ENCODE measurements at regions not wholly inside any gene's neighbourhood (a gene's known extent, or its start where the extent isn't known, plus 50 kb on each side); places are given as distances from the start of the nearest gene placed in this dataset.

DNA sequence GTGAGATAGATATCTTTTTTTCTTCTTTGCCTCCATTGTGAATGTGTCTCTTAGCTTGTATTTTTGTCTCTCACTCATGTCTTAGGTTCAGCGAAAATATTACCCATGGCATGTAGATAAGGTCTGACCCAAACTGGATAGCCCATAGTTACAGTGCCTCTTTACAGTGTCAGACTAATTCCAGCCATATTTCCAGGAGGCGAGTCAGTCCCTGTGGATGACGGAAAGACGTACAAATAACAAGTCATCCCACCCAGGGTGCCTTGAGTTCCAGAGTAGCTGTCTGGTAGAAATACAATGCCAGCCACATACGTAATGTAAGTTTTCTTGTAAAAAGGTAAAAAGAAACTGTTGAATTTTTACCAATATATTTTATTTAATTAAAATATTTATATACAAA is 157.3 kb downstream of the ZNF281 start:
- Histone ChIP-seq H3K9ac (ENCODE audit: low read length in 2 of 2) (no peak overlapping the region), H3K4me1 (ENCODE audit: control insufficient read depth, insufficient read depth, low read length) (no peaks in the 10 kb centered on the region), H3K9me3 (ENCODE audit: control insufficient read depth in 2 of 2, low read length in 2 of 2) (no peaks in the 10 kb centered on the region), H3K27ac (ENCODE audit: low read length) (no peak overlapping the region), H3K27me3 (ENCODE audit: control insufficient read depth in 1 of 2, insufficient read depth in 2 of 2, low read length in 2 of 2) (no peaks in the 10 kb centered on the region), H3K4me3 (ENCODE audit: low read length in 2 of 2) (no peak overlapping the region), H3K36me3 (ENCODE audit: control insufficient read depth in 2 of 2, insufficient read depth in 2 of 2, low read length in 2 of 2) (no peaks in the 10 kb centered on the region)

DNA sequence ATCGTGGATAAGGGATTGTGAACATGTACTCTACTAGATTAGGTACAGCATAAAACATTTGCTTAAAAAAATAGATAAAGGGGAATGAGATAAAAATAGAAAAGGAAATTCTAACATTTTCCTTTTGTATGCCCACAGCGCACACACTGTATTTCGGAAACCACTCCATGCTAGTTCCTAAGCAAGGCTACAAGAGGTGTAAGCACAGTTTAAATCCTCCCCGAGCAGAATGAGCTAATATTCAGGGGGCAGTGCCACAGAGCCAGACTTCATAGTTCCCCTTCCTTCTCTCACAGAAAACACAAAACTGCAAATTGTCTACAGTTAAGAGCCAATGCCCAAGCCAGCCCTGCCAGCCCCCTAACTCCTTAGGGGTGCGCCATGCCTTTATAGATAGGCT is 159.4 kb downstream of the ZNF281 start:
- H3K9ac ChIP-seq (ENCODE audit: low read length in 2 of 2) = no peak overlapping the region
- no peak overlapping the region for H3K4me3 ChIP-seq (ENCODE audit: low read length in 2 of 2)
- H3K36me3 ChIP-seq (ENCODE audit: control insufficient read depth in 2 of 2, insufficient read depth in 2 of 2, low read length in 2 of 2) = no peaks in the 10 kb centered on the region
- H3K9me3 ChIP-seq (ENCODE audit: control insufficient read depth in 2 of 2, low read length in 2 of 2) = no peaks in the 10 kb centered on the region
- no peaks in the 10 kb centered on the region for H3K27me3 ChIP-seq (ENCODE audit: control insufficient read depth in 1 of 2, insufficient read depth in 2 of 2, low read length in 2 of 2)
- no peaks in the 10 kb centered on the region for H3K4me1 ChIP-seq (ENCODE audit: control insufficient read depth, insufficient read depth, low read length)
- no peak overlapping the region for H3K27ac ChIP-seq (ENCODE audit: low read length)

DNA sequence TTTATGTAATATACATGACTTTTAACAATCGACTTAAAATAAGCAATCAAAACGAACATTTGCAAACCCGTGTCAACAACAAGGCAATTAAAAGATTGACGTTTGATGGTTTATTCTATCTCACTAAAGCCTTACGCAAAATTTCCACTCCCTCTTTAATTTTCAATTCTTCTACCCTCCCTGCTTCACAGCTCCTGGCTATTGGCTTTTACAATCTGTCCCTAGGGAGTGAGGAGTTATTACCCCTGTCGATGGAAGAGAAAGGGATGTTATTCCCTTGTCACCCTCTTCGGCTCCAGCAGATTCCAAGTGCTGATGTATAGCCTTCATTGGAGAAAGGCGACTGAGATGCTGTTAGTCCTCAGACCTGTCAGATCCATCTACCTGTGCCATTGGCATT is 161.3 kb downstream of the ZNF281 start:
- Histone ChIP-seq H3K27ac (ENCODE audit: low read length) (no peak overlapping the region), H3K9ac (ENCODE audit: low read length in 2 of 2) (no peak overlapping the region), H3K36me3 (ENCODE audit: control insufficient read depth in 2 of 2, insufficient read depth in 2 of 2, low read length in 2 of 2) (no peaks in the 10 kb centered on the region), H3K4me3 (ENCODE audit: low read length in 2 of 2) (no peak overlapping the region), H3K27me3 (ENCODE audit: control insufficient read depth in 1 of 2, insufficient read depth in 2 of 2, low read length in 2 of 2) (no peaks in the 10 kb centered on the region), H3K4me1 (ENCODE audit: control insufficient read depth, insufficient read depth, low read length) (no peaks in the 10 kb centered on the region), H3K9me3 (ENCODE audit: control insufficient read depth in 2 of 2, low read length in 2 of 2) (no peaks in the 10 kb centered on the region)

DNA sequence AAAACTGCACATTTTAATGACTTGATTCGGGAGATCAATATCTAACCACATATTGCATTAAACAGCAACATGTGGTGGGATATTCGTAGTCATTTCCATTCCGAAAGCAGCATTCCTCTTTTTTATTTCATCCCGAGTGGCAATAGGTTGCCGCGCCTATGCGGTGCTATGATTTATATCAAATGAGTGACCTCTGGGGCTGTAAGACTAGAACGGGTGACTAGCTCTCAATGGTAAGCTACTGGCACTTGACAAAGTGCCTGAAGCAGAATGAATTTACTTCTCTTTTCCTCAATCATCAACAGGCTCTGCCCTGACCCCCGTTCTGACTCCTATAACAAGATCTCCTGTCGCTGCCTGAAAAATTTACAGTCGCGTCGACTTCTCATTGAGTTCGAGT is 162.3 kb downstream of the ZNF281 start:
- Histone ChIP-seq H3K9ac (ENCODE audit: low read length in 2 of 2) (no peak overlapping the region), H3K27me3 (ENCODE audit: control insufficient read depth in 1 of 2, insufficient read depth in 2 of 2, low read length in 2 of 2) (no peaks in the 10 kb centered on the region), H3K36me3 (ENCODE audit: control insufficient read depth in 2 of 2, insufficient read depth in 2 of 2, low read length in 2 of 2) (no peaks in the 10 kb centered on the region), H3K4me1 (ENCODE audit: control insufficient read depth, insufficient read depth, low read length) (peaks cover 3% of the 10 kb centered on the region), H3K9me3 (ENCODE audit: control insufficient read depth in 2 of 2, low read length in 2 of 2) (no peaks in the 10 kb centered on the region), H3K27ac (ENCODE audit: low read length) (no peak overlapping the region), H3K4me3 (ENCODE audit: low read length in 2 of 2) (no peak overlapping the region)

DNA sequence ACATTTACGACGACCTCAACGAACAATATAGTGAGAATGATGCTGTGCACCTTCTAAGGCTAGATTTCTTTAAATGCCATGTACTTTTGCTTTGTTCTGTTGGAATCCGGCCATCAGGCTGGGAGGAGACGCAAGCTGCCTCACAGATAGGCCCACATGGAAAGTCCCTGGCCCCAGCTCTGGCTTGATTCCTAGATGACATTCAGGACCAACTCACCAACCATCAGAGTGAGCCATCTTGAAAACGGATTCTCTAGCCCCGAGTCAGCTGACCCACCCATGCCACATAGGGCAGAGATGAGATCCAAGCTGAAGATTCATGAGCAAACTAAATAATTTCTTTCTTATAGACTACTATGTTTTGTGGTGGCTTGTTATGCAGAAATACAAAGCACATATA is 164.4 kb downstream of the ZNF281 start:
- peaks cover 9% of the 10 kb centered on the region for H3K4me1 ChIP-seq (ENCODE audit: control insufficient read depth, insufficient read depth, low read length)
- H3K9ac ChIP-seq (ENCODE audit: low read length in 2 of 2) = no peak overlapping the region
- no peaks in the 10 kb centered on the region for H3K9me3 ChIP-seq (ENCODE audit: control insufficient read depth in 2 of 2, low read length in 2 of 2)
- H3K27ac ChIP-seq (ENCODE audit: low read length) = no peak overlapping the region
- H3K36me3 ChIP-seq (ENCODE audit: control insufficient read depth in 2 of 2, insufficient read depth in 2 of 2, low read length in 2 of 2) = no peaks in the 10 kb centered on the region
- no peak overlapping the region for H3K4me3 ChIP-seq (ENCODE audit: low read length in 2 of 2)
- no peaks in the 10 kb centered on the region for H3K27me3 ChIP-seq (ENCODE audit: control insufficient read depth in 1 of 2, insufficient read depth in 2 of 2, low read length in 2 of 2)

DNA sequence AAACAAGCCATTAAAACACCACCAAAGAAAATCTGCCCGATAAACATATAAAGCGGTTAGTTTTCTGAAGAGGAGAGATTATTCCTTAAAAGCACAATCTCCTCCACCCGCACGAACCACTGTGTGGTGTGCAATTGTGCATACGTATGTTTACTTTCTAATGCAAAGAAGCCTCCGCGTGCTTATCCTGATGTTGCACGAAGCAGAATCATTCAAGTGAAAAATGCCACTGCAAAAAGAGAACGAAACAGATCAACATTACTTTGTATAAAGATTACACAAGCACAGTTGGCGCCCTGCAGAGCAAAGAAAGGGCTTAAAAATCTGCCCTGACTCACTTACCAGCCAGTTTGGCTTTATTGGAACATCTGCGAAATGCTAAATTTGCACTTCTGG is 166.8 kb downstream of the ZNF281 start:
- Histone ChIP-seq H3K9me3 (ENCODE audit: control insufficient read depth in 2 of 2, low read length in 2 of 2) (no peaks in the 10 kb centered on the region), H3K36me3 (ENCODE audit: control insufficient read depth in 2 of 2, insufficient read depth in 2 of 2, low read length in 2 of 2) (no peaks in the 10 kb centered on the region), H3K4me1 (ENCODE audit: control insufficient read depth, insufficient read depth, low read length) (peaks cover 9% of the 10 kb centered on the region), H3K27ac (ENCODE audit: low read length) (no peak overlapping the region), H3K4me3 (ENCODE audit: low read length in 2 of 2) (peak overlapping the region; percentile 55 to 66), H3K27me3 (ENCODE audit: control insufficient read depth in 1 of 2, insufficient read depth in 2 of 2, low read length in 2 of 2) (no peaks in the 10 kb centered on the region), H3K9ac (ENCODE audit: low read length in 2 of 2) (peak overlapping the region in 1 of 2 donors; percentile 44)

DNA sequence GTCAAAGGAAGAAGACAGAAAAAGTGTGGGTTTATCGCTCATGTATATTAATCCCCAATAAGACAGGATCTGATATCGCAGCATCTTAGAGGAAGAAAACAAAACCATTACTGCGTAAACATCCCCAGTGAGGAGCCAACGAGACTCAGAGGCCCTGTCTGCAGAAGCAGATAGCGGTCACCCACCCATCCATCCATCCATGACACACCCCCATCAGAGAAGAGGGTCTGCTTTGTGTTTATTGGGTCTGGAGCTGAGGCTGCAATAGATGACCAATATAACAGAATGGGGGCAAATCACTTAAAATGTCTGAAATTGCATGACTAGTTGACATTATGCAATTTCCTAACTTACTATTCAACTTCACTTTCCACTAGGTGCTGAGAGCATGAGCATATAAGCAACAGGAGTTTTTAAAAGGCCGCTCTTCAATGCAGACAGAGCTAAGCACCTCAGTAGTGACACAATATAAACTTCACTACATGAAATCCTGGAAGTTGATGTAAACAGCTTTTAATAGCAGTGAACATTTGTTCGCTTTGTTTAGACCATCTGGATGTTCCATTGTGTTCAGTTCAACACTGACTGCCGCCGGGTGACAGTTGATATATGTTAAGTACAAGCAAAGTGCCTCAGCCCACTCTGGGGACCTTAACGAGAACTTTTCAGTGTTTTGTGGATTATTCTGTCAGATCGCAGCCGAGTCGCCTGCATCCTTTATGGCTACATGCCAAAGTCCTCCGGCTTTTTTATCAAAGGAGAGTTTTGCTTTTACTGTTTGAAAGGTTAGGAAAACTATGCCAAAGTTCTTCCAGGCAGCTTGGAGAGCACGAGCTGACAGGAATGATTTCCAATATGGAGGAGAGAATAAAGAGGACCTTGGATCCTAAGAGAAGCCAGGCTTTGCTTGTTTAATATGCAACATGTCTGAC is 167.5 kb downstream of the ZNF281 start:
- peak overlapping the region; percentile 7 for H3K27ac ChIP-seq (ENCODE audit: low read length)
- no peaks in the 10 kb centered on the region for H3K36me3 ChIP-seq (ENCODE audit: control insufficient read depth in 2 of 2, insufficient read depth in 2 of 2, low read length in 2 of 2)
- H3K9ac ChIP-seq (ENCODE audit: low read length in 2 of 2) = peak overlapping the region; percentile 30 to 44
- H3K27me3 ChIP-seq (ENCODE audit: control insufficient read depth in 1 of 2, insufficient read depth in 2 of 2, low read length in 2 of 2) = no peaks in the 10 kb centered on the region
- peaks cover 9% of the 10 kb centered on the region for H3K4me1 ChIP-seq (ENCODE audit: control insufficient read depth, insufficient read depth, low read length)
- H3K9me3 ChIP-seq (ENCODE audit: control insufficient read depth in 2 of 2, low read length in 2 of 2) = no peaks in the 10 kb centered on the region
- peak overlapping the region; percentile 55 to 66 for H3K4me3 ChIP-seq (ENCODE audit: low read length in 2 of 2)

GRCh38 chr1:200240656-200241055 is 169.2 kb downstream of the ZNF281 start:
- Histone ChIP-seq H3K27me3 (ENCODE audit: control insufficient read depth in 1 of 2, insufficient read depth in 2 of 2, low read length in 2 of 2) (no peaks in the 10 kb centered on the region), H3K9ac (ENCODE audit: low read length in 2 of 2) (no peak overlapping the region), H3K9me3 (ENCODE audit: control insufficient read depth in 2 of 2, low read length in 2 of 2) (no peaks in the 10 kb centered on the region), H3K4me1 (ENCODE audit: control insufficient read depth, insufficient read depth, low read length) (peaks cover 9% of the 10 kb centered on the region), H3K27ac (ENCODE audit: low read length) (no peak overlapping the region), H3K4me3 (ENCODE audit: low read length in 2 of 2) (no peak overlapping the region), H3K36me3 (ENCODE audit: control insufficient read depth in 2 of 2, insufficient read depth in 2 of 2, low read length in 2 of 2) (no peaks in the 10 kb centered on the region)

- H3K4me3 ChIP-seq (ENCODE audit: low read length in 2 of 2) = no peak overlapping the region
- H3K9ac ChIP-seq (ENCODE audit: low read length in 2 of 2) = no peak overlapping the region
- no peak overlapping the region for H3K27ac ChIP-seq (ENCODE audit: low read length)
- no peaks in the 10 kb centered on the region for H3K36me3 ChIP-seq (ENCODE audit: control insufficient read depth in 2 of 2, insufficient read depth in 2 of 2, low read length in 2 of 2)
- H3K4me1 ChIP-seq (ENCODE audit: control insufficient read depth, insufficient read depth, low read length) = peaks cover 9% of the 10 kb centered on the region
- no peaks in the 10 kb centered on the region for H3K9me3 ChIP-seq (ENCODE audit: control insufficient read depth in 2 of 2, low read length in 2 of 2)
- no peaks in the 10 kb centered on the region for H3K27me3 ChIP-seq (ENCODE audit: control insufficient read depth in 1 of 2, insufficient read depth in 2 of 2, low read length in 2 of 2)
These were observed 171.5 kb downstream of the ZNF281 start for GRCh38 chr1:200238311-200238710.

DNA sequence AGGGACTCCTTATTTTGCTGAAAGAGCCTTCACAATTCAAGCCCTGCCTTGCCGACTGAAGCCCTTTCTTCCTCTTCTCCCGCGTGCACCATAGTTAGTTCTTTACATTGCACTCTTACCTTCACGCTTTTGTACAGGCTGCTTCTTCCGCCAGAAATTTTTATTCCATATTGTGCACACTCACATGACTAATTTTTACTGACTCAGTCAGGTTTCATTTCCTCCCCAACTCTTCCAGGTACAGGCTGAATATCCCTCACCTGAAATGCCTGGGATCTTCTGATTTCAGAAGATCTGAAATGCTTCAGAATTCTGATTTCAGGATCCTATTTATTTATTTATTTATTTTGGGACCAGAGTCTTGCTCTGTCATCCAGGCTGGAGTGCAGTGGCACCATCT is 172.8 kb downstream of the ZNF281 start:
- no peaks in the 10 kb centered on the region for H3K27me3 ChIP-seq (ENCODE audit: control insufficient read depth in 1 of 2, insufficient read depth in 2 of 2, low read length in 2 of 2)
- no peaks in the 10 kb centered on the region for H3K9me3 ChIP-seq (ENCODE audit: control insufficient read depth in 2 of 2, low read length in 2 of 2)
- H3K4me1 ChIP-seq (ENCODE audit: control insufficient read depth, insufficient read depth, low read length) = peaks cover 4% of the 10 kb centered on the region
- H3K4me3 ChIP-seq (ENCODE audit: low read length in 2 of 2) = no peak overlapping the region
- H3K36me3 ChIP-seq (ENCODE audit: control insufficient read depth in 2 of 2, insufficient read depth in 2 of 2, low read length in 2 of 2) = no peaks in the 10 kb centered on the region
- no peak overlapping the region for H3K9ac ChIP-seq (ENCODE audit: low read length in 2 of 2)
- H3K27ac ChIP-seq (ENCODE audit: low read length) = no peak overlapping the region

DNA sequence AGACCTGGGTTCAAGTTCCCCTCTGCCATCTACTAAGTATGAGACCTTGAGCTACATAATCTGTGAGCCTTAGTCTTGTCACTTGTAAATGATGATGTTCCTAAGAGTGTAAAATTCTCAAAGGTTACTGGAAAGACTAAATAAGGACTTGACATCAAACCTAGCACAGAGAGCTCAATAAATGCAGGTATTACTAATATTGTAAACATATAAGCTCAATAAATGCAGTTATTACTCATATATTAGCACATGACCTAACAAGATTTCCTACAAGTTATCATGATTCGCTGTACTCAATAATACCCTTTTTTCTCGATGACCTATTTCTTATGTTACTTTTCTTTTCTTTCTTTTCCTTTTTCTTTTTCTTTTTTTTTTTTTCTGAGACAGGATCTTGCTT is 174.9 kb downstream of the ZNF281 start:
- Histone ChIP-seq H3K9me3 (ENCODE audit: control insufficient read depth in 2 of 2, low read length in 2 of 2) (no peaks in the 10 kb centered on the region), H3K9ac (ENCODE audit: low read length in 2 of 2) (no peak overlapping the region), H3K4me3 (ENCODE audit: low read length in 2 of 2) (no peak overlapping the region), H3K27me3 (ENCODE audit: control insufficient read depth in 1 of 2, insufficient read depth in 2 of 2, low read length in 2 of 2) (no peaks in the 10 kb centered on the region), H3K36me3 (ENCODE audit: control insufficient read depth in 2 of 2, insufficient read depth in 2 of 2, low read length in 2 of 2) (no peaks in the 10 kb centered on the region), H3K4me1 (ENCODE audit: control insufficient read depth, insufficient read depth, low read length) (no peaks in the 10 kb centered on the region), H3K27ac (ENCODE audit: low read length) (no peak overlapping the region)
